ENCODE measurements at regions not wholly inside any gene's neighbourhood (a gene's known extent, or its start where the extent isn't known, plus 50 kb on each side); places are given as distances from the start of the nearest gene placed in this dataset.

DNA sequence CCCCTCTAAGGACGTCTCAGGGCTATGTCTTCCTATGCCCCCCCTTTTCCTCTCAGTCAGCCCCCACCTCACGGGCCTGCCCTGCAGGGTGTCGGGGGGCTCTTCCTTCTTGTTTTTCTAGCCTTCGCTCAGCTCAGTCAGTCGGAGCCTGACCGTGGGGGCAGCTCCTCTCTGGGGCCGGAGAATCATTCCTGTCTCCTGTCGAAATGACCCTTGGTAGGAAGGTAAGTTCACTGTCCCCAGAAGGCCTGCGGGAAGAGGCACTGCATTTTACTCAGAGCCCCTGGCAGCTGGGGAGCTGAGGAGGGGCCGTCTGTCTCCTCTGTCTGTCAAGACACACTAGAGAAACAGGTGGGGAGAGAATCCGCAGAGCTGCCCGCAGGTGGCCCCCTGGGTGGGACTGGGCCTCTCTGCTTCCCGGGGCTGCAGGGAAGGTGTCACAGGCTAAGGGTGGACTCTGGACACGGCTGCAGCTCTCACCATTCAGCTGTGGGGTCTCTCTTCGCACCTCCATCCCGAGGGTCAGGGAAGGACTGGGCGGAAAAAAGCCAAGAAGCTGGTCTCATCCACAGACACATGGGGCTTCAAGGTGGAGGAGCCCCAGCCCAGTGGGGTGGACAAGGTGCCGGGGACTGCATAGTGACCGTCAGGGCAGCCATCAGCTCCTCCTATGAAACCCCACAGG lies 112.8 kb upstream of the TNRC6C start:
- ChIA-PET CTCF (ENCODE audit: partially characterized antibody) (interaction anchor here (1.4 to 2.7 kb wide), 2 partner anchors 47 to 167 kb away, joined by 5 to 13 read pairs; no protein-coding TSS in a partner anchor), POLR2A (ENCODE audit: partially characterized antibody) (interaction anchor here (1.0 to 1.3 kb wide), 2 partner anchors 8 to 42 kb away, joined by 3 read pairs; no protein-coding TSS in a partner anchor)
- Histone ChIP-seq H2BK12ac (ENCODE audit: low read depth, low read length) (no peak overlapping the region; the same call in 1 of the 2 replicates), H4K20me1 (replicated peaks in 1 of 2; ENCODE audit: control insufficient read depth in 1 of 2, insufficient read depth in 2 of 2, low read length in 2 of 2) (no peaks in the 10 kb centered on the region), H2BK15ac (ENCODE audit: low read length) (no peak overlapping the region), H4K5ac (ENCODE audit: insufficient read length, low read depth, low read length) (no peak overlapping the region), H3K4me1 (replicated peaks in 1 of 4; ENCODE audit: control insufficient read depth in 3 of 4, insufficient read depth in 4 of 4, low read length in 3 of 4) (peaks cover 0 to 7% (median 0%) of the 10 kb centered on the region in 4 experiments; a peak in 2 of 7 replicates), H3K4me3 (ENCODE audit: extremely low read depth in 1 of 4, insufficient read depth in 2 of 4, low read depth in 3 of 4, low read length in 4 of 4) (no peak overlapping the region), H3K56ac (replicated peaks; ENCODE audit: insufficient read length, low read depth, low read length) (no peak overlapping the region), H3K14ac (ENCODE audit: insufficient read length) (no peak overlapping the region), H2BK5ac (ENCODE audit: low read depth, low read length) (no peak overlapping the region), H3K79me2 (ENCODE audit: control insufficient read depth in 1 of 2, insufficient read depth in 2 of 2, low read length in 2 of 2) (no peaks in the 10 kb centered on the region), H3K9me3 (ENCODE audit: insufficient read depth in 2 of 2, low read depth in 1 of 2, low read length in 1 of 2) (no peaks in the 10 kb centered on the region), H2BK20ac (ENCODE audit: low read length) (no peak overlapping the region), H3K9ac (replicated peaks in 1 of 4; ENCODE audit: extremely low read depth in 1 of 4, low read depth in 3 of 4, low read length in 3 of 4) (no peak overlapping the region), H2AFZ (ENCODE audit: low read length) (no peak overlapping the region), H3K18ac (ENCODE audit: extremely low read depth, low read length) (no peak overlapping the region), H3K27ac (ENCODE audit: low read depth, low read length) (no peak overlapping the region), H3K23ac (ENCODE audit: insufficient read length) (no peak overlapping the region), H4K8ac (ENCODE audit: extremely low read depth, insufficient read depth, low read length) (no peak overlapping the region), H3K36me3 (ENCODE audit: control insufficient read depth in 2 of 4, insufficient read depth in 4 of 4, low read length in 3 of 4) (no peaks in the 10 kb centered on the region), H4K91ac (replicated peaks; ENCODE audit: insufficient read length, low read length) (no peak overlapping the region), H2BK120ac (replicated peaks; ENCODE audit: low read depth, low read length) (no peak overlapping the region), H2AK5ac (ENCODE audit: low read depth, low read length) (no peak overlapping the region), H3K4me2 (ENCODE audit: insufficient read depth in 1 of 2, low read depth in 2 of 2, low read length in 2 of 2) (no peak overlapping the region), H3K27me3 (replicated peaks in 1 of 4; ENCODE audit: control insufficient read depth in 3 of 4, extremely low read depth in 1 of 4, insufficient read depth in 3 of 4, low read length in 3 of 4) (0 out of 7 replicates have a peak, but pooled peaks cover 0 to 1% (median 0%) of the 10 kb centered on the region in 4 experiments), H3K4ac (replicated peaks; ENCODE audit: insufficient read length, low read depth, low read length) (no peak overlapping the region), H3K79me1 (ENCODE audit: low read depth, low read length) (no peaks in the 10 kb centered on the region), H3K23me2 (ENCODE audit: low read depth, low read length) (no peaks in the 10 kb centered on the region)
- DNase-seq (ENCODE audit: low read depth in 1 of 2, low spot score in 2 of 2): no peak
- WGBS, 2 experiments (ENCODE audit: extremely low coverage in 1 of 2, insufficient coverage in 1 of 2, insufficient read length in 1 of 2, insufficient replicate concordance in 2 of 2, low coverage in 1 of 2, low lambda C conversion rate in 2 of 2, missing lambda C conversion rate in 1 of 2): 91% methylated on average over 17 of the region's 19 CpGs; no CpG with 5 or more reads in 1 of the 2 experiments
- no peak for FAIRE-seq
- TF ChIP-seq CHD2 (IDR thresholded peaks at IDR 0.05; ENCODE audit: low read length) (no peak), NANOG (IDR thresholded peaks at IDR 0.05; ENCODE audit: insufficient read depth, low read depth, low read length, poor library complexity, severe bottlenecking) (no peak), CEBPB (IDR thresholded peaks at IDR 0.05; ENCODE audit: low read depth, low read length) (no peak), POLR2A (IDR thresholded peaks at IDR 0.05; ENCODE audit: control extremely low read depth in 1 of 2, low read depth in 2 of 2, low read length in 2 of 2) (no peak), BCL11A (IDR thresholded peaks at IDR 0.05; ENCODE audit: low read depth in 2 of 2, low read length in 2 of 2) (no peak), HDAC6 (IDR thresholded peaks at IDR 0.05; ENCODE audit: low read depth, low read length) (no peak), CHD1 (IDR thresholded peaks at IDR 0.05; ENCODE audit: low read depth, low read length) (no peak)
- TF ChIP-seq, protein P1, sequence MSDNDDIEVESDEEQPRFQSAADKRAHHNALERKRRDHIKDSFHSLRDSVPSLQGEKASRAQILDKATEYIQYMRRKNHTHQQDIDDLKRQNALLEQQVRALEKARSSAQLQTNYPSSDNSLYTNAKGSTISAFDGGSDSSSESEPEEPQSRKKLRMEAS (IDR thresholded peaks at IDR 0.05): no peak
